Mammary epithelial cell (primary cell): ENCODE measurements at regions not wholly inside any gene's neighbourhood (a gene's known extent, or its start where the extent isn't known, plus 50 kb on each side); places are given as distances from the start of the nearest gene placed in this dataset.

Experiments
- EZH2 ChIP-seq: IDR thresholded peaks from 2 replicates; pipeline ENCODE4 v1.6.1; 2012; ENCODE audit warnings: low read length, inconsistent platforms, borderline replicate concordance
- TF ChIP-seq, protein P1 (sequence below), 2 donors: IDR thresholded peaks in 1 of 2; conservative IDR thresholded peaks in 1 of 2; 2 replicates each; pipeline ENCODE4 v1.5.1; 2011 to 2012; ENCODE audit warnings: inconsistent platforms in 2 of 2, low read length in 2 of 2, mild to moderate bottlenecking in 2 of 2, control low read depth in 1 of 2, low read depth in 1 of 2; ENCODE audit not compliant: insufficient read depth in 1 of 2; ENCODE audit errors: extremely low read depth in 1 of 2

DNA sequence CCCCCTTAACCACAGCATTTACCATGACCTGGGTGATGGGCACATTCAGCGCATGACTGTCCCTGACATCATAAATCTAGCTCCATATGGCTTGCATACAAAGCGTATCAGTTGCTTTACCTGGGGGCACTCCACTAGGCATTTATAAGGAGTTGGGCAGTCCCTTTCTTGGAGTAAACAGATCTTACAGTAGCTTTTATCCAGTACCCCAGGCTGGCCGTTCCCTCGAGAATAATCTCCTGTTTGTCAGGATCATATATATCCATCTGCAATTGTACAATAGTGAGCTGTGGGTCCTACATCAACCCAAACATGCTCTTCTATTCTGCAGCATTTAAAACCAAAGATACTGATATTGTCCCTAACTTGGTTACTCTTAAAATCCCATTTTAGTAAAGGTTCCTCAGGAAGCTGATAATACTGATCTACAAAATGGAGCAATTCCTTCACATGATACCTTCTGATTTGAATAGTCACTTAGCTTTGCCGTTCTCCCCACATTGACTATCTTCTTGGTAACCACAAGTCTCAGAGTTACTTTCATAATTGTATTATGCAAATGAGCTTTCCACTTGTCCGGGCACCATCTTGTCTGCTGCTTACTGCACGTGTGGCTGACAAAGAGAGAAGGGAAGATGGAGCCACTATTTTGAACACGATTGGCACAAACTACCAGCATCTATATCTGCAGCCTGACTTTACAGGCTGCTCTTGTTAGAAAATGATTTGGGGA lies 205.0 kb downstream of the CWF19L2 start:
- TF ChIP-seq, protein P1, sequence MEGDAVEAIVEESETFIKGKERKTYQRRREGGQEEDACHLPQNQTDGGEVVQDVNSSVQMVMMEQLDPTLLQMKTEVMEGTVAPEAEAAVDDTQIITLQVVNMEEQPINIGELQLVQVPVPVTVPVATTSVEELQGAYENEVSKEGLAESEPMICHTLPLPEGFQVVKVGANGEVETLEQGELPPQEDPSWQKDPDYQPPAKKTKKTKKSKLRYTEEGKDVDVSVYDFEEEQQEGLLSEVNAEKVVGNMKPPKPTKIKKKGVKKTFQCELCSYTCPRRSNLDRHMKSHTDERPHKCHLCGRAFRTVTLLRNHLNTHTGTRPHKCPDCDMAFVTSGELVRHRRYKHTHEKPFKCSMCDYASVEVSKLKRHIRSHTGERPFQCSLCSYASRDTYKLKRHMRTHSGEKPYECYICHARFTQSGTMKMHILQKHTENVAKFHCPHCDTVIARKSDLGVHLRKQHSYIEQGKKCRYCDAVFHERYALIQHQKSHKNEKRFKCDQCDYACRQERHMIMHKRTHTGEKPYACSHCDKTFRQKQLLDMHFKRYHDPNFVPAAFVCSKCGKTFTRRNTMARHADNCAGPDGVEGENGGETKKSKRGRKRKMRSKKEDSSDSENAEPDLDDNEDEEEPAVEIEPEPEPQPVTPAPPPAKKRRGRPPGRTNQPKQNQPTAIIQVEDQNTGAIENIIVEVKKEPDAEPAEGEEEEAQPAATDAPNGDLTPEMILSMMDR (conservative IDR thresholded peaks at IDR 0.05 in 1 of 2, IDR thresholded peaks at IDR 0.05 in 1 of 2; ENCODE audit: extremely low read depth in 1 of 2, insufficient read depth in 1 of 2, low read depth in 1 of 2, low read length in 2 of 2), result no peak
- TF ChIP-seq EZH2, result no peak
